ENCODE measurements at regions not wholly inside any gene's neighbourhood (a gene's known extent, or its start where the extent isn't known, plus 50 kb on each side); places are given as distances from the start of the nearest gene placed in this dataset.
"Not testable (repeated sequence)": the region's sequence is repeated elsewhere in the genome, so short reads cannot be mapped to it uniquely, and the experiment has no call there.

DNA sequence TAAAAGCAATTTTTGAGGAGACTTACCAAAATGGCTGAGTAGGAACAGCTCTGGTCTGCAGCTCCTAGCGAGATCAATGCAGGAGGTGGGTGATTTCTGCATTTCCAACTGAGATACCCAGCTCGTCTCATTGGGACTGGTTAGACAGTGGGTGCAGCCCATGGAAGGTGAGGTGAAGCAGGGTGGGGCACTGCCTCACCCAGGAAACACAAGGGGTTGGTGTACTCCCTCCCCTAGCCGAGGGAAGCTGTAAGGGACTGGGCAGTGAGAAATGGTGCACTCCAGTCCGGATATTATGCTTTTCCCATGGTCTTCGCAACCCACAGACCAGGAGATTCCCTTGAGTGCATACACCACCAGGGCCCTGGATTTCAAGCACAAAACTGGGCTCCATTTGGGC, 419.0 kb downstream of the NUP35 start:
- Histone ChIP-seq H3K36me3 (ENCODE audit: control insufficient read depth, insufficient read depth, low read length) (no peaks in the 10 kb centered on the region), H3K27me3 (ENCODE audit: control insufficient read depth, insufficient read depth, low read length) (no peaks in the 10 kb centered on the region), H3K4me3 (ENCODE audit: low read depth, low read length) (no peak overlapping the region)
- no peak for DNase-seq (ENCODE audit: low read depth)
- TF ChIP-seq, protein P1, sequence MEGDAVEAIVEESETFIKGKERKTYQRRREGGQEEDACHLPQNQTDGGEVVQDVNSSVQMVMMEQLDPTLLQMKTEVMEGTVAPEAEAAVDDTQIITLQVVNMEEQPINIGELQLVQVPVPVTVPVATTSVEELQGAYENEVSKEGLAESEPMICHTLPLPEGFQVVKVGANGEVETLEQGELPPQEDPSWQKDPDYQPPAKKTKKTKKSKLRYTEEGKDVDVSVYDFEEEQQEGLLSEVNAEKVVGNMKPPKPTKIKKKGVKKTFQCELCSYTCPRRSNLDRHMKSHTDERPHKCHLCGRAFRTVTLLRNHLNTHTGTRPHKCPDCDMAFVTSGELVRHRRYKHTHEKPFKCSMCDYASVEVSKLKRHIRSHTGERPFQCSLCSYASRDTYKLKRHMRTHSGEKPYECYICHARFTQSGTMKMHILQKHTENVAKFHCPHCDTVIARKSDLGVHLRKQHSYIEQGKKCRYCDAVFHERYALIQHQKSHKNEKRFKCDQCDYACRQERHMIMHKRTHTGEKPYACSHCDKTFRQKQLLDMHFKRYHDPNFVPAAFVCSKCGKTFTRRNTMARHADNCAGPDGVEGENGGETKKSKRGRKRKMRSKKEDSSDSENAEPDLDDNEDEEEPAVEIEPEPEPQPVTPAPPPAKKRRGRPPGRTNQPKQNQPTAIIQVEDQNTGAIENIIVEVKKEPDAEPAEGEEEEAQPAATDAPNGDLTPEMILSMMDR (IDR thresholded peaks at IDR 0.05; ENCODE audit: insufficient read depth, low read depth, low read length) = no peak
- ChIA-PET POLR2A (no interaction called here), CTCF (interaction anchor here (1.2 kb wide), 1 partner anchor 12 kb away, joined by 3 read pairs; no protein-coding TSS in a partner anchor)

DNA sequence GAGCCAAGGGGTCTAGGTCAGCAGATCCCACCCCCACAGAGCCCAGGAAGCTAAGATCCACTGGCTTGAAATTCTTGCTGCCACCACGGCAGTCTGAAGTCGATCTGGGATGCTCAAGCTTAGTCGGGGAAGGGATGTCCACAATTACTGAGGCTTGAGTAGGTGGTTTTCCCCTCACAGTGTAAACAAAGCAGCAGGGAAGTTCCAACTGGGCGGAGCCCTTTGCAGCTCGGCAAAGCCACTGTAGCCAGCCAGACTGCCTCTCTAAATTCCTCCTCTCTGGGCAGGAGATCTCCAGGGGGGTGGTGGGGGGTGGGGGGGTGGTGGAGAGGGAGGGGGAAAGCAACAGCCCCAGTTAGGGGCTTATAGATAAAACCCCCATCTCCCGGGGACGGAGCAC, 419.5 kb downstream of the NUP35 start:
- H3K4me3 ChIP-seq (ENCODE audit: low read depth, low read length) = no peak overlapping the region
- ChIA-PET POLR2A (no interaction called here), CTCF (no interaction called here)
- TF ChIP-seq, protein P1 (IDR thresholded peaks at IDR 0.05; ENCODE audit: insufficient read depth, low read depth, low read length) = no peak
- H3K36me3 ChIP-seq (ENCODE audit: control insufficient read depth, insufficient read depth, low read length) = no peaks in the 10 kb centered on the region
- H3K27me3 ChIP-seq (ENCODE audit: control insufficient read depth, insufficient read depth, low read length) = no peaks in the 10 kb centered on the region
- no peak for DNase-seq (ENCODE audit: low read depth)

DNA sequence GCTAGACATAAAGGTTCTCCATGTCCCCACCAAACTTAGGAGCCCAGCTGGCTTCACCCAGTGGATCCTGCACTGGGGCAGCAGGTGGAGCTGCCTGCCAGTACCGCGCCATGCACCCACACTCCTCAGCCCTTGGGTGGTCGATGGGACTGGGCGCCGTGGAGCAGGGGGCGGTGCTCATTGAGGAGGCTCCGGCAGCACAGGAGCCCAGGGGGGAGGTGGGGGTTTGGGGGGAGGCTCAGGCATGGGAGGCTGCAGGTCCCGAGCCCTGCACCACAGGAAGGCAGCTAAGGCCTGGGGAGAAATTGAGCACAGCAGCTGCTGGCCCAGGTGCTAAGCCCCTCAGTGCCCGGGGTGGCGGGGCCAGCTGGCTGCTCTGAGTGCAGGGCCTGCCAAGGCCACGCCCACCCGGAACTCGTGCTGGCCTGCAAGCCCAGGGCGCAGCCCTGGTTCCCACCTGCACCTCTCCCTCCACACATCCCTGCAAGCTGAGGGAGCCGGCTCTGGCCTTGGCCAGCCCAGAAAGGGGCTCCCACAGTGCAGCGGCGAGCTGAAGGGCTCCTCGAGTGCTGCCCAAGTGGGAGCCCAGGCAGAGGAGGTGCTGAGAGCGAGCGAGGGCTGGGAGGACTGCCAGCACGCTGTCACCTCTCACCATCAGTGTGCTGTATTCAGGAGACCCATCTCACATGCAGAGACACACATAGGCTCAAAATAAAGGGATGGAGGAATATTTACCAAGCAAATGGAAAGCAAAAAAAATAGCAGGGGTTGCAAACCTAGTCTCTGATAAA, 422.5 kb downstream of the NUP35 start:
- POLR2A ChIA-PET; H3K36me3 ChIP-seq (ENCODE audit: control insufficient read depth, insufficient read depth, low read length); CTCF ChIA-PET; H3K27me3 ChIP-seq (ENCODE audit: control insufficient read depth, insufficient read depth, low read length); H3K4me3 ChIP-seq (ENCODE audit: low read depth, low read length); DNase-seq (ENCODE audit: low read depth): not testable (repeated sequence)

DNA sequence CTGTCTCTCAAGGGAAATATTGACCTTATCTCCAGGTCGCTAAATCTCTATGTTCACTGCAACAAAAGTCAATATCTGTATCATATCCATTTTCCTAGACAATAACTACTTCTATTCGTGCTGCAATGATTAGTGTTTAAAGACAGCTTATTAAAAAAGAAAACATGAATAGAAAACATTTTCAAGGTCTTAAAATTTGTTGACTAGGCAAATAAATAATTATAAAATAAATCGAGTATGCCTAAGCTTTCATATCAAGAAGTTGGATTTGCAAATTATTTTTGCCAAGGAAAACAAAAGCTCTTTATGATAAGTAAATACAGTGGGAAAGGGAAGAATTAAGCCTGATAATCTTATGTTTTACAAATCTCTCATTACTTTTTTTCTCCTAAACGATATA, 428.5 kb downstream of the NUP35 start:
- H3K27me3 ChIP-seq (ENCODE audit: control insufficient read depth, insufficient read depth, low read length) = no peaks in the 10 kb centered on the region
- CTCF ChIA-PET = interaction anchor here (0.7 kb wide), 1 partner anchor 1793 kb away, joined by 3 read pairs; no protein-coding TSS in a partner anchor
- POLR2A ChIA-PET = no interaction called here
- no peaks in the 10 kb centered on the region for H3K36me3 ChIP-seq (ENCODE audit: control insufficient read depth, insufficient read depth, low read length)
- TF ChIP-seq, protein P1 (IDR thresholded peaks at IDR 0.05; ENCODE audit: insufficient read depth, low read depth, low read length) = no peak
- H3K4me3 ChIP-seq (ENCODE audit: low read depth, low read length) = no peak overlapping the region
- no peak for DNase-seq (ENCODE audit: low read depth)

DNA sequence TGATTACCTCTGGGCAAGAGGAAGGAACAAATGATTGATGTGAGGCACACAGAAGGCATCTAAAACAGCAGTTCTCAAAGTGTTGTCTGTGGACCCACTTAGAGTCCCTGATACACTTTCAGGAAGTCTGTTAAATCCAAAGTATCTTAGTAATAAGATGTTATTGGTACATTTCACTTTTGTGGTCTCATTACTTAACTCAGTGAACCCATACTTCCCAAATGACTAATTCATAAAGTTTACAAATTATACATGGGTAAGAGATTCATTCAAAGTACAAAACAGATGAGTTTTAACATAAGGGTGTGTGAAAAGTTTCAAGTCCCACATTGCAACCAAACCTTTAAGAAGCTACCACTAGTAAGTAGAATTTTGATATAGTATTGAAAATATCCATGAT, 440.5 kb downstream of the NUP35 start:
- ChIA-PET POLR2A (no interaction called here), CTCF (no interaction called here)

More for the DNA sequence above, 440.5 kb downstream of the NUP35 start:
- TF ChIP-seq, protein P1 (IDR thresholded peaks at IDR 0.05; ENCODE audit: insufficient read depth, low read depth, low read length) = no peak
- no peaks in the 10 kb centered on the region for H3K27me3 ChIP-seq (ENCODE audit: control insufficient read depth, insufficient read depth, low read length)
- H3K36me3 ChIP-seq (ENCODE audit: control insufficient read depth, insufficient read depth, low read length) = no peaks in the 10 kb centered on the region
- H3K4me3 ChIP-seq (ENCODE audit: low read depth, low read length) = no peak overlapping the region
- DNase-seq (ENCODE audit: low read depth) = no peak

Data from BJ (cell line).